HEK293 (cell line): ENCODE measurements at regions not wholly inside any gene's neighbourhood (a gene's known extent, or its start where the extent isn't known, plus 50 kb on each side); places are given as distances from the start of the nearest gene placed in this dataset.

Experiments used
- CTCF ChIA-PET: fragments of 350-600 bp; formaldehyde crosslinking; extraction: SDS; loops from one replicate; lab custom pipeline; 2021; ENCODE audit warnings: antibody characterized with exemption; lab: Yijun Ruan, JAX
- POLR2A ChIA-PET: fragments of 300-600 bp; formaldehyde crosslinking; extraction: SDS; loops from one replicate; lab custom pipeline; 2020; ENCODE audit warnings: antibody characterized with exemption, inconsistent platforms; lab: Yijun Ruan, JAX
- H3K27ac ChIP-seq: fragments of 200-500 bp; sonication (Bioruptor generic); 2 replicates; pipeline ENCODE4 v1.5.1; 2014; ENCODE audit warnings: low read depth, low read length, control low read depth, inconsistent platforms; ENCODE audit errors: extremely low read depth
- H3K36me3 ChIP-seq, 2 experiments: fragments of 200-500 bp in 1 of 2; sonication (Bioruptor generic) in 1 of 2; 1 replicate in 1 of 2; 2 replicates in 1 of 2; pipeline ENCODE4 v1.5.1; 2014 to 2017; ENCODE audit warnings: inconsistent platforms in 2 of 2, low read length in 2 of 2; ENCODE audit not compliant: control insufficient read depth in 2 of 2, insufficient read depth in 1 of 2
- H3K4me1 ChIP-seq: fragments of 200-500 bp; sonication (Bioruptor generic); 2 replicates; pipeline ENCODE4 v1.5.1; 2014; ENCODE audit warnings: mild to moderate bottlenecking, low read length, inconsistent platforms; ENCODE audit not compliant: control insufficient read depth, insufficient read depth
- H3K4me3 ChIP-seq: 2 replicates; pipeline ENCODE4 v1.5.1; 2011; ENCODE audit warnings: low read depth, mild to moderate bottlenecking, control low read depth, low read length, moderate library complexity
- H3K9me3 ChIP-seq: fragments of 200-500 bp; sonication (Bioruptor generic); 2 replicates; pipeline ENCODE4 v1.5.1; 2014; ENCODE audit warnings: low read depth, low read length, inconsistent platforms; ENCODE audit not compliant: control insufficient read depth, insufficient read depth
- GLI4 ChIP-seq: fragments of 450-650 bp; formaldehyde crosslinking; IDR thresholded peaks from 2 replicates; pipeline ENCODE4 v1.5.1; 2016; ENCODE audit warnings: missing biosample characterization, missing genetic modification characterization
- IKZF3 ChIP-seq: fragments of 450-650 bp; IDR thresholded peaks from 2 replicates; pipeline ENCODE4 v1.5.0; 2018; ENCODE audit warnings: missing biosample characterization, mild to moderate bottlenecking, missing genetic modification characterization, moderate library complexity
- KLF7 ChIP-seq: fragments of 450-650 bp; formaldehyde crosslinking; IDR thresholded peaks from 2 replicates; pipeline ENCODE4 v1.5.1; 2016; ENCODE audit warnings: missing biosample characterization, missing genetic modification characterization, borderline replicate concordance
- KLF8 ChIP-seq: fragments of 450-650 bp; formaldehyde crosslinking; IDR thresholded peaks from 2 replicates; pipeline ENCODE4 v1.5.1; 2016; ENCODE audit warnings: missing biosample characterization, missing genetic modification characterization
- ZBTB21 ChIP-seq: fragments of 450-650 bp; formaldehyde crosslinking; IDR thresholded peaks from 2 replicates; pipeline ENCODE4 v1.5.1; 2017; ENCODE audit warnings: missing biosample characterization, missing genetic modification characterization
- ZBTB48 ChIP-seq: fragments of 450-650 bp; formaldehyde crosslinking; IDR thresholded peaks from 2 replicates; pipeline ENCODE4 v1.5.1; 2016; ENCODE audit warnings: missing biosample characterization, missing genetic modification characterization
- ZFP69B ChIP-seq: fragments of 450-650 bp; formaldehyde crosslinking; IDR thresholded peaks from 2 replicates; pipeline ENCODE4 v1.5.1; 2016; ENCODE audit warnings: missing biosample characterization, missing genetic modification characterization
- ZNF114 ChIP-seq: fragments of 450-650 bp; formaldehyde crosslinking; IDR thresholded peaks from 2 replicates; pipeline ENCODE4 v1.5.0; 2017; ENCODE audit warnings: missing biosample characterization, missing genetic modification characterization
- ZNF223 ChIP-seq: fragments of 450-650 bp; formaldehyde crosslinking; IDR thresholded peaks from 2 replicates; pipeline ENCODE4 v1.5.1; 2016; ENCODE audit warnings: missing biosample characterization, missing genetic modification characterization
- ZNF335 ChIP-seq: fragments of 450-650 bp; formaldehyde crosslinking; conservative IDR thresholded peaks from 2 replicates; pipeline ENCODE4 v1.5.1; 2016; ENCODE audit warnings: missing biosample characterization, missing genetic modification characterization
- ZNF341 ChIP-seq: fragments of 450-650 bp; formaldehyde crosslinking; IDR thresholded peaks from 2 replicates; pipeline ENCODE4; 2016; ENCODE audit warnings: low read depth, missing biosample characterization, missing genetic modification characterization
- ZNF48 ChIP-seq: fragments of 450-650 bp; formaldehyde crosslinking; IDR thresholded peaks from 2 replicates; pipeline ENCODE4 v1.5.1; 2016; ENCODE audit warnings: missing biosample characterization, missing genetic modification characterization
- ZNF707 ChIP-seq: fragments of 450-650 bp; formaldehyde crosslinking; IDR thresholded peaks from 2 replicates; pipeline ENCODE4 v1.5.1; 2016; ENCODE audit warnings: missing biosample characterization, missing genetic modification characterization
- ZNF830 ChIP-seq: fragments of 450-650 bp; IDR thresholded peaks from 2 replicates; pipeline ENCODE4 v1.5.0; 2018; ENCODE audit warnings: missing biosample characterization, missing genetic modification characterization, low read depth, mild to moderate bottlenecking, moderate library complexity
- TF ChIP-seq, protein P1 (sequence below): fragments of 450-650 bp; formaldehyde crosslinking; IDR thresholded peaks from 2 replicates; pipeline ENCODE4 v1.5.1; 2016; ENCODE audit warnings: missing biosample characterization, missing genetic modification characterization
- TF ChIP-seq, protein P2 (sequence below): fragments of 450-650 bp; formaldehyde crosslinking; IDR thresholded peaks from 2 replicates; pipeline ENCODE4 v1.5.1; 2016; ENCODE audit warnings: missing biosample characterization, missing genetic modification characterization
- TF ChIP-seq, protein P3 (sequence below): fragments of 450-650 bp; formaldehyde crosslinking; IDR thresholded peaks from 2 replicates; pipeline ENCODE4 v1.5.1; 2016; ENCODE audit warnings: missing biosample characterization, missing genetic modification characterization
- TF ChIP-seq, protein P4 (sequence below): sonication (generic); formaldehyde crosslinking; IDR thresholded peaks from 2 replicates; pipeline ENCODE4 v1.8.1; 2022; ENCODE audit warnings: mild to moderate bottlenecking, moderate library complexity, missing genetic modification reagents
- TF ChIP-seq, protein P5 (sequence below): fragments of 450-650 bp; formaldehyde crosslinking; IDR thresholded peaks from 2 replicates; pipeline ENCODE4; 2016; ENCODE audit warnings: missing biosample characterization, missing genetic modification characterization
- TF ChIP-seq, protein P6 (sequence below): fragments of 450-650 bp; formaldehyde crosslinking; IDR thresholded peaks from 2 replicates; pipeline ENCODE4 v1.5.1; 2016; ENCODE audit warnings: missing biosample characterization, missing genetic modification characterization

DNA sequence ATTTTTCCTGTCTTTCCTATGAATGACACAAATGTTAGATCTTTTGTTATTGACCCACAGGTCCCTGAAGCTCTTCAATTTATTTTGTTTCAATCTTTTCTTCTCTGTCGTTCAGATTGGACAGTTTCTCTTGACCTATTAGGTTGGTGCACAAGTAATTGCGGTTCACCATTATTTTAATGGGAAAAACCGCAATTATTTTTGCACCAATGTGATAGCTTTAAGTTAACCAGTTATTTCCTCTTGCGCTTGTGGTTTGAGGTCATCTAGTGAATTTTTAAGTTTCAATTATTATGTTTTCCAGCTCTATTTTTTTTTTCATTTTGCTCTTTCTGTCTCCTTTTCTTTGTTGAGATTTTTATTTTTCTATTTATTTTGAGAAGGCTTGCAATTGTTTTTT is 399.2 kb downstream of the INHBA start:
- H3K4me3 ChIP-seq: no peak overlapping the region
- H3K27ac ChIP-seq: no peak overlapping the region
- CTCF ChIA-PET: interaction anchor here (1.0 kb wide), 1 partner anchor 401 kb away, joined by 4 read pairs; no protein-coding TSS in a partner anchor
- POLR2A ChIA-PET: no interaction called here
- no peaks in the 10 kb centered on the region for H3K36me3 ChIP-seq
- no peaks in the 10 kb centered on the region for H3K4me1 ChIP-seq
- TF ChIP-seq, protein P1, sequence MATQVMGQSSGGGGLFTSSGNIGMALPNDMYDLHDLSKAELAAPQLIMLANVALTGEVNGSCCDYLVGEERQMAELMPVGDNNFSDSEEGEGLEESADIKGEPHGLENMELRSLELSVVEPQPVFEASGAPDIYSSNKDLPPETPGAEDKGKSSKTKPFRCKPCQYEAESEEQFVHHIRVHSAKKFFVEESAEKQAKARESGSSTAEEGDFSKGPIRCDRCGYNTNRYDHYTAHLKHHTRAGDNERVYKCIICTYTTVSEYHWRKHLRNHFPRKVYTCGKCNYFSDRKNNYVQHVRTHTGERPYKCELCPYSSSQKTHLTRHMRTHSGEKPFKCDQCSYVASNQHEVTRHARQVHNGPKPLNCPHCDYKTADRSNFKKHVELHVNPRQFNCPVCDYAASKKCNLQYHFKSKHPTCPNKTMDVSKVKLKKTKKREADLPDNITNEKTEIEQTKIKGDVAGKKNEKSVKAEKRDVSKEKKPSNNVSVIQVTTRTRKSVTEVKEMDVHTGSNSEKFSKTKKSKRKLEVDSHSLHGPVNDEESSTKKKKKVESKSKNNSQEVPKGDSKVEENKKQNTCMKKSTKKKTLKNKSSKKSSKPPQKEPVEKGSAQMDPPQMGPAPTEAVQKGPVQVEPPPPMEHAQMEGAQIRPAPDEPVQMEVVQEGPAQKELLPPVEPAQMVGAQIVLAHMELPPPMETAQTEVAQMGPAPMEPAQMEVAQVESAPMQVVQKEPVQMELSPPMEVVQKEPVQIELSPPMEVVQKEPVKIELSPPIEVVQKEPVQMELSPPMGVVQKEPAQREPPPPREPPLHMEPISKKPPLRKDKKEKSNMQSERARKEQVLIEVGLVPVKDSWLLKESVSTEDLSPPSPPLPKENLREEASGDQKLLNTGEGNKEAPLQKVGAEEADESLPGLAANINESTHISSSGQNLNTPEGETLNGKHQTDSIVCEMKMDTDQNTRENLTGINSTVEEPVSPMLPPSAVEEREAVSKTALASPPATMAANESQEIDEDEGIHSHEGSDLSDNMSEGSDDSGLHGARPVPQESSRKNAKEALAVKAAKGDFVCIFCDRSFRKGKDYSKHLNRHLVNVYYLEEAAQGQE (tag by site-specific recombination): no peak
- TF ChIP-seq ZFP69B (tag by site-specific recombination) (no peak), ZNF335 (no peak), ZNF707 (tag by site-specific recombination) (no peak), KLF8 (tag by site-specific recombination) (no peak), IKZF3 (no peak), ZNF223 (tag by site-specific recombination) (no peak), ZBTB21 (tag by site-specific recombination) (no peak), KLF7 (no peak), ZNF114 (tag by site-specific recombination) (no peak), ZNF341 (no peak), GLI4 (tag by site-specific recombination) (no peak), ZBTB48 (tag by site-specific recombination) (no peak), ZNF830 (tag by site-specific recombination) (no peak), ZNF48 (tag by site-specific recombination) (no peak)
- TF ChIP-seq, protein P2, sequence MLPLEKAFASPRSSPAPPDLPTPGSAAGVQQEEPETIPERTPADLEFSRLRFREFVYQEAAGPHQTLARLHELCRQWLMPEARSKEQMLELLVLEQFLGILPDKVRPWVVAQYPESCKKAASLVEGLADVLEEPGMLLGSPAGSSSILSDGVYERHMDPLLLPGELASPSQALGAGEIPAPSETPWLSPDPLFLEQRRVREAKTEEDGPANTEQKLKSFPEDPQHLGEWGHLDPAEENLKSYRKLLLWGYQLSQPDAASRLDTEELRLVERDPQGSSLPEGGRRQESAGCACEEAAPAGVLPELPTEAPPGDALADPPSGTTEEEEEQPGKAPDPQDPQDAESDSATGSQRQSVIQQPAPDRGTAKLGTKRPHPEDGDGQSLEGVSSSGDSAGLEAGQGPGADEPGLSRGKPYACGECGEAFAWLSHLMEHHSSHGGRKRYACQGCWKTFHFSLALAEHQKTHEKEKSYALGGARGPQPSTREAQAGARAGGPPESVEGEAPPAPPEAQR (tag by site-specific recombination): no peak
- TF ChIP-seq, protein P3, sequence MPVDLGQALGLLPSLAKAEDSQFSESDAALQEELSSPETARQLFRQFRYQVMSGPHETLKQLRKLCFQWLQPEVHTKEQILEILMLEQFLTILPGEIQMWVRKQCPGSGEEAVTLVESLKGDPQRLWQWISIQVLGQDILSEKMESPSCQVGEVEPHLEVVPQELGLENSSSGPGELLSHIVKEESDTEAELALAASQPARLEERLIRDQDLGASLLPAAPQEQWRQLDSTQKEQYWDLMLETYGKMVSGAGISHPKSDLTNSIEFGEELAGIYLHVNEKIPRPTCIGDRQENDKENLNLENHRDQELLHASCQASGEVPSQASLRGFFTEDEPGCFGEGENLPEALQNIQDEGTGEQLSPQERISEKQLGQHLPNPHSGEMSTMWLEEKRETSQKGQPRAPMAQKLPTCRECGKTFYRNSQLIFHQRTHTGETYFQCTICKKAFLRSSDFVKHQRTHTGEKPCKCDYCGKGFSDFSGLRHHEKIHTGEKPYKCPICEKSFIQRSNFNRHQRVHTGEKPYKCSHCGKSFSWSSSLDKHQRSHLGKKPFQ (tag by site-specific recombination): no peak
- TF ChIP-seq, protein P4, sequence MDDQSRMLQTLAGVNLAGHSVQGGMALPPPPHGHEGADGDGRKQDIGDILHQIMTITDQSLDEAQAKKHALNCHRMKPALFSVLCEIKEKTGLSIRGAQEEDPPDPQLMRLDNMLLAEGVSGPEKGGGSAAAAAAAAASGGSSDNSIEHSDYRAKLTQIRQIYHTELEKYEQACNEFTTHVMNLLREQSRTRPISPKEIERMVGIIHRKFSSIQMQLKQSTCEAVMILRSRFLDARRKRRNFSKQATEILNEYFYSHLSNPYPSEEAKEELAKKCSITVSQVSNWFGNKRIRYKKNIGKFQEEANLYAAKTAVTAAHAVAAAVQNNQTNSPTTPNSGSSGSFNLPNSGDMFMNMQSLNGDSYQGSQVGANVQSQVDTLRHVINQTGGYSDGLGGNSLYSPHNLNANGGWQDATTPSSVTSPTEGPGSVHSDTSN (CRISPR knock-in tag): no peak
- TF ChIP-seq, protein P5, sequence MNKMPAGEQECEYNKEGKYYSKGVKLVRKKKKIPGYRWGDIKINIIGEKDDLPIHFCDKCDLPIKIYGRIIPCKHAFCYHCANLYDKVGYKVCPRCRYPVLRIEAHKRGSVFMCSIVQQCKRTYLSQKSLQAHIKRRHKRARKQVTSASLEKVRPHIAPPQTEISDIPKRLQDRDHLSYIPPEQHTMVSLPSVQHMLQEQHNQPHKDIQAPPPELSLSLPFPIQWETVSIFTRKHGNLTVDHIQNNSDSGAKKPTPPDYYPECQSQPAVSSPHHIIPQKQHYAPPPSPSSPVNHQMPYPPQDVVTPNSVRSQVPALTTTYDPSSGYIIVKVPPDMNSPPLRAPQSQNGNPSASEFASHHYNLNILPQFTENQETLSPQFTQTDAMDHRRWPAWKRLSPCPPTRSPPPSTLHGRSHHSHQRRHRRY: no peak
- TF ChIP-seq, protein P6, sequence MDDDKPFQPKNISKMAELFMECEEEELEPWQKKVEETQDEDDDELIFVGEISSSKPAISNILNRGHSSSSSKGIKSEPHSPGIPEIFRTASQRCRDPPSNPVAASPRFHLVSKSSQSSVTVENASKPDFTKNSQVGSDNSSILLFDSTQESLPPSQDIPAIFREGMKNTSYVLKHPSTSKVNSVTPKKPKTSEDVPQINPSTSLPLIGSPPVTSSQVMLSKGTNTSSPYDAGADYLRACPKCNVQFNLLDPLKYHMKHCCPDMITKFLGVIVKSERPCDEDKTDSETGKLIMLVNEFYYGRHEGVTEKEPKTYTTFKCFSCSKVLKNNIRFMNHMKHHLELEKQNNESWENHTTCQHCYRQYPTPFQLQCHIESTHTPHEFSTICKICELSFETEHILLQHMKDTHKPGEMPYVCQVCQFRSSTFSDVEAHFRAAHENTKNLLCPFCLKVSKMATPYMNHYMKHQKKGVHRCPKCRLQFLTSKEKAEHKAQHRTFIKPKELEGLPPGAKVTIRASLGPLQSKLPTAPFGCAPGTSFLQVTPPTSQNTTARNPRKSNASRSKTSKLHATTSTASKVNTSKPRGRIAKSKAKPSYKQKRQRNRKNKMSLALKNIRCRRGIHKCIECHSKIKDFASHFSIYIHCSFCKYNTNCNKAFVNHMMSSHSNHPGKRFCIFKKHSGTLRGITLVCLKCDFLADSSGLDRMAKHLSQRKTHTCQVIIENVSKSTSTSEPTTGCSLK (tag by site-specific recombination): no peak
- H3K9me3 ChIP-seq: no peaks in the 10 kb centered on the region
